ENCODE measurements at regions not wholly inside any gene's neighbourhood (a gene's known extent, or its start where the extent isn't known, plus 50 kb on each side); places are given as distances from the start of the nearest gene placed in this dataset.

- intact Hi-C loops (cut with micrococcal nuclease): no loop called here
These were observed 64.8 kb downstream of the CDCA7 start for GRCh38 chr2:173419506-173419905.

- intact Hi-C loops (cut with micrococcal nuclease): no loop called here
These were observed 70.2 kb downstream of the CDCA7 start for GRCh38 chr2:173424886-173425285.

- intact Hi-C loops (cut with micrococcal nuclease): no loop called here
These were observed 73.4 kb downstream of the CDCA7 start for GRCh38 chr2:173427887-173428668.

GRCh38 chr2:173431191-173431590, 76.5 kb downstream of the CDCA7 start:
- intact Hi-C loops (cut with micrococcal nuclease): no loop called here

GRCh38 chr2:173432049-173432754, 77.5 kb downstream of the CDCA7 start:
- intact Hi-C loops (cut with micrococcal nuclease): no loop called here

GRCh38 chr2:173434762-173435569, 80.3 kb downstream of the CDCA7 start:
- intact Hi-C loops (cut with micrococcal nuclease): no loop called here

- intact Hi-C loops (cut with micrococcal nuclease): no loop called here
These were observed 80.9 kb downstream of the CDCA7 start for GRCh38 chr2:173435574-173435973.

GRCh38 chr2:173436088-173436487, 81.4 kb downstream of the CDCA7 start:
- intact Hi-C loops (cut with micrococcal nuclease): no loop called here

GRCh38 chr2:173441222-173441621, 86.5 kb downstream of the CDCA7 start:
- intact Hi-C loops (cut with micrococcal nuclease): loop anchor here (10.0 kb wide), 1 partner anchor 226 kb away; no protein-coding TSS in a partner anchor

GRCh38 chr2:173442542-173442941, 87.9 kb downstream of the CDCA7 start:
- intact Hi-C loops (cut with micrococcal nuclease): loop anchor here (10.0 kb wide), 1 partner anchor 228 kb away; no protein-coding TSS in a partner anchor

GRCh38 chr2:173446722-173447121, 92.0 kb downstream of the CDCA7 start:
- intact Hi-C loops (cut with micrococcal nuclease): loop anchor here (5.0 to 10.0 kb wide), 2 partner anchors 232 to 801 kb away; partner anchors contain the start of gene OLA1

- intact Hi-C loops (cut with micrococcal nuclease): loop anchor here (1.0 to 10.0 kb wide), 6 partner anchors 47 to 798 kb away; partner anchors contain the start of genes CDCA7 and OLA1
These were observed 94.3 kb downstream of the CDCA7 start for GRCh38 chr2:173448938-173449471.

GRCh38 chr2:173451118-173451517, 96.4 kb downstream of the CDCA7 start:
- intact Hi-C loops (cut with micrococcal nuclease): no loop called here

GRCh38 chr2:173451941-173452340, 97.3 kb downstream of the CDCA7 start:
- intact Hi-C loops (cut with micrococcal nuclease): loop anchor here (2.0 kb wide), 1 partner anchor 47 kb away; no protein-coding TSS in a partner anchor

- intact Hi-C loops (cut with micrococcal nuclease): loop anchor here (2.0 kb wide), 1 partner anchor 46 kb away; no protein-coding TSS in a partner anchor
These were observed 97.7 kb downstream of the CDCA7 start for GRCh38 chr2:173452416-173452815.

GRCh38 chr2:173456960-173457359, 102.3 kb downstream of the CDCA7 start:
- intact Hi-C loops (cut with micrococcal nuclease): no loop called here

- intact Hi-C loops (cut with micrococcal nuclease): no loop called here
These were observed 102.7 kb downstream of the CDCA7 start for GRCh38 chr2:173457366-173457765.

- intact Hi-C loops (cut with micrococcal nuclease): no loop called here
These were observed 104.5 kb downstream of the CDCA7 start for GRCh38 chr2:173458991-173459780.

- intact Hi-C loops (cut with micrococcal nuclease): no loop called here
These were observed 108.5 kb downstream of the CDCA7 start for GRCh38 chr2:173462892-173463840.

All from T-helper 1 cell treated with Interleukin-12 subunit alpha and Interleukin-12 subunit beta and Interleukin-4 antibody, amounts not matched to agents 30 ng/mL and 1 ng/mL, for 36 hours (primary cell).